ENCODE measurements at regions not wholly inside any gene's neighbourhood (a gene's known extent, or its start where the extent isn't known, plus 50 kb on each side); places are given as distances from the start of the nearest gene placed in this dataset.
A peak's percentile ranks its signal among the peaks of the same experiment; 100 is the strongest.

DNA sequence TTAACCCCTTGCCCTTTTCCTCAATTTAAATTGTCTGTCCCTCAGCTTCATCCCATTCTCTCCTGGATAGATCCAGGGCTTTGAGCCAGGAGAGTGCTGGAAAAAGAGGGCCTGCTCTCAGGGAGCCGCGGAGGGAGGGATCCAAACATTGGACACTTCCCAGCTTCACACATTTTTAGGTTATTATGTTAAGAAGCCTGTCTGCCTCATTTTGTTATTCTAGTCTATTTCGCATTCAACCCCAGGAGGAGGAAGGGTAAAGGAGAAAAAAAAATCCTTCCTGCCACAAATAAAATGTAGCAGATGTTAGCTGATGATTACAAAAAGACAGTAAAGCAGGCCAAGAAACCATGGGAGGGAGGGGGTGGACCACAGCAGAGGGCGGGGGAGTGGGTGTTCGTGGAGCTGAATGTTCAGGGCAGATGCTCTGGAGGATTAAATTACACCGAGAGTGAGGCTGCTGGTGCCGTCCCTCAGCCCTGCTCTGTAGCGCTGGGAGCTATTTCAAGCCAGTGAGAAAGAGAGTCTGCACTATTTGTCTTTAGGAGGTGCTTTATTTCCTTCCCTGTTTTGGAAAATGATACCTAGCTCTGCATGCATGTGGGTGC is 60.6 kb upstream of the ZFR start:
- TF ChIP-seq, protein P1, sequence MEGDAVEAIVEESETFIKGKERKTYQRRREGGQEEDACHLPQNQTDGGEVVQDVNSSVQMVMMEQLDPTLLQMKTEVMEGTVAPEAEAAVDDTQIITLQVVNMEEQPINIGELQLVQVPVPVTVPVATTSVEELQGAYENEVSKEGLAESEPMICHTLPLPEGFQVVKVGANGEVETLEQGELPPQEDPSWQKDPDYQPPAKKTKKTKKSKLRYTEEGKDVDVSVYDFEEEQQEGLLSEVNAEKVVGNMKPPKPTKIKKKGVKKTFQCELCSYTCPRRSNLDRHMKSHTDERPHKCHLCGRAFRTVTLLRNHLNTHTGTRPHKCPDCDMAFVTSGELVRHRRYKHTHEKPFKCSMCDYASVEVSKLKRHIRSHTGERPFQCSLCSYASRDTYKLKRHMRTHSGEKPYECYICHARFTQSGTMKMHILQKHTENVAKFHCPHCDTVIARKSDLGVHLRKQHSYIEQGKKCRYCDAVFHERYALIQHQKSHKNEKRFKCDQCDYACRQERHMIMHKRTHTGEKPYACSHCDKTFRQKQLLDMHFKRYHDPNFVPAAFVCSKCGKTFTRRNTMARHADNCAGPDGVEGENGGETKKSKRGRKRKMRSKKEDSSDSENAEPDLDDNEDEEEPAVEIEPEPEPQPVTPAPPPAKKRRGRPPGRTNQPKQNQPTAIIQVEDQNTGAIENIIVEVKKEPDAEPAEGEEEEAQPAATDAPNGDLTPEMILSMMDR (IDR thresholded peaks at IDR 0.05) = no peak
- TF ChIP-seq POLR2A (IDR thresholded peaks at IDR 0.05) = no peak
- TF ChIP-seq POLR2AphosphoS5 (IDR thresholded peaks at IDR 0.05; ENCODE audit: insufficient read depth in 1 of 2, low read depth in 1 of 2) = peak in 1 of 2 donors; percentile 42
- H3K4me3 ChIP-seq = peak overlapping the region in 1 of 2 donors; percentile 8
- H3K27ac ChIP-seq = peak overlapping the region; percentile 66
- H3K27me3 ChIP-seq = no peaks in the 10 kb centered on the region
- intact Hi-C loops (cut with DNase I) = no loop called here
- no peaks in the 10 kb centered on the region for H3K36me3 ChIP-seq
- peaks cover 43% of the 10 kb centered on the region for H3K4me1 ChIP-seq
- H3K9me3 ChIP-seq = no peaks in the 10 kb centered on the region
- DNase-seq (ENCODE audit: extremely low spot score in 2 of 2) = no peak

- H3K27me3 ChIP-seq = no peaks in the 10 kb centered on the region
- no peaks in the 10 kb centered on the region for H3K9me3 ChIP-seq
- peak overlapping the region; percentile 66 for H3K27ac ChIP-seq
- peaks cover 43% of the 10 kb centered on the region for H3K4me1 ChIP-seq
- no peaks in the 10 kb centered on the region for H3K36me3 ChIP-seq
- TF ChIP-seq POLR2AphosphoS5 (IDR thresholded peaks at IDR 0.05; ENCODE audit: insufficient read depth in 1 of 2, low read depth in 1 of 2) (no peak), POLR2A (IDR thresholded peaks at IDR 0.05) (no peak)
- TF ChIP-seq, protein P1 (IDR thresholded peaks at IDR 0.05) = no peak
- intact Hi-C loops (cut with DNase I) = no loop called here
- H3K4me3 ChIP-seq = peak overlapping the region in 1 of 2 donors; percentile 8
- DNase-seq (ENCODE audit: extremely low spot score in 2 of 2) = no peak
Observed at GRCh38 chr5:32504329-32504988, 59.9 kb upstream of the ZFR start.

DNA sequence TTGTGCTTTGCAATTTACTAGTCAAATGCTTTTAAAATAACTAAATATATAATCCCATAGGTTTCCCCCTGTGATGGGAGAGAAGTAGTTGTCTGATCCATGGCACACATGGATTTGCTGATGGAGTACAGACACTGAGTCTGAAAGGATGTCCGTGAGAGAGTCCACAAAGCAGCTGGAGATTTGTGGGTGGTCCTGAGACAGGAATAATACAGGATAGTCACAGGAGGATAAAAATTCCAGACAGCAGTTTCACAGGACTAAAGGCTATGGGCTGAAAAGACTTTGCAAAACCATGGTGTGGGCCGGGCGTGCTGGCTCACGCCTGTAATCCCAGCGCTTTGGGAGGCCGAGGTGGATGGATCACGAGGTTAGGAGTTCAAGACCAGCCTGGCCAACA is 58.7 kb upstream of the ZFR start:
- TF ChIP-seq, protein P1 (IDR thresholded peaks at IDR 0.05) = no peak
- TF ChIP-seq POLR2AphosphoS5 (IDR thresholded peaks at IDR 0.05; ENCODE audit: insufficient read depth in 1 of 2, low read depth in 1 of 2) = no peak
- TF ChIP-seq POLR2A (IDR thresholded peaks at IDR 0.05) = no peak
- no peaks in the 10 kb centered on the region for H3K27me3 ChIP-seq
- peaks cover 43% of the 10 kb centered on the region for H3K4me1 ChIP-seq
- no peak overlapping the region for H3K4me3 ChIP-seq
- DNase-seq (ENCODE audit: extremely low spot score in 2 of 2) = no peak
- no peaks in the 10 kb centered on the region for H3K36me3 ChIP-seq
- H3K27ac ChIP-seq = no peak overlapping the region
- no peaks in the 10 kb centered on the region for H3K9me3 ChIP-seq
- intact Hi-C loops (cut with DNase I) = no loop called here

GRCh38 chr5:32501071-32502002 is 56.8 kb upstream of the ZFR start:
- H3K9me3 ChIP-seq = no peaks in the 10 kb centered on the region
- H3K4me3 ChIP-seq = no peak overlapping the region
- peaks cover 24% of the 10 kb centered on the region for H3K4me1 ChIP-seq
- no peak overlapping the region for H3K27ac ChIP-seq
- H3K36me3 ChIP-seq = no peaks in the 10 kb centered on the region
- no peak for DNase-seq (ENCODE audit: extremely low spot score in 2 of 2)
- intact Hi-C loops (cut with DNase I) = no loop called here
- TF ChIP-seq, protein P1 (IDR thresholded peaks at IDR 0.05) = no peak
- TF ChIP-seq POLR2AphosphoS5 (IDR thresholded peaks at IDR 0.05; ENCODE audit: insufficient read depth in 1 of 2, low read depth in 1 of 2) (no peak), POLR2A (IDR thresholded peaks at IDR 0.05) (no peak)
- no peaks in the 10 kb centered on the region for H3K27me3 ChIP-seq
